Activated CD4-positive, alpha-beta T cell treated with anti-CD3 and anti-CD28 coated beads for 4 hours (primary cell): ENCODE measurements at regions not wholly inside any gene's neighbourhood (a gene's known extent, or its start where the extent isn't known, plus 50 kb on each side); places are given as distances from the start of the nearest gene placed in this dataset.

ENCODE experiments used
- DNase-seq, 2 donors: peaks; one replicate each; pipeline ENCODE4 v3.0.0-alpha.2; 2020

GRCh38 chr15:45743426-45744235 is 108.8 kb downstream of the SQOR start:
- DNase-seq = no peak

GRCh38 chr15:45744236-45744589 is 109.4 kb downstream of the SQOR start:
- no peak for DNase-seq

- no peak for DNase-seq
These were observed 112.6 kb downstream of the SQOR start for GRCh38 chr15:45747426-45747825.

GRCh38 chr15:45751629-45752028 is 116.8 kb downstream of the SQOR start:
- DNase-seq = no peak

GRCh38 chr15:45759936-45760335 is 125.1 kb downstream of the SQOR start:
- DNase-seq = no peak

GRCh38 chr15:45762726-45763125 is 127.9 kb downstream of the SQOR start:
- DNase-seq = no peak

GRCh38 chr15:45763170-45763869 is 128.5 kb downstream of the SQOR start:
- DNase-seq = no peak

GRCh38 chr15:45773149-45773548 is 138.3 kb downstream of the SQOR start:
- DNase-seq = no peak

GRCh38 chr15:45776772-45777171 is 141.9 kb downstream of the SQOR start:
- no peak for DNase-seq

- no peak for DNase-seq
These were observed 143.0 kb downstream of the SQOR start for GRCh38 chr15:45777781-45778180.

GRCh38 chr15:45780352-45780751 is 145.5 kb downstream of the SQOR start:
- no peak for DNase-seq

GRCh38 chr15:45784656-45785055 is 149.8 kb downstream of the SQOR start:
- no peak for DNase-seq

GRCh38 chr15:45785897-45786296 is 151.1 kb downstream of the SQOR start:
- DNase-seq = no peak

- no peak for DNase-seq
These were observed 155.6 kb downstream of the SQOR start for GRCh38 chr15:45790325-45790943.

GRCh38 chr15:45794304-45794703 is 159.5 kb downstream of the SQOR start:
- no peak for DNase-seq

- no peak for DNase-seq
These were observed 160.0 kb downstream of the SQOR start for GRCh38 chr15:45794712-45795439.

GRCh38 chr15:45795440-45796069 is 160.7 kb downstream of the SQOR start:
- no peak for DNase-seq

GRCh38 chr15:45796433-45796832 is 161.6 kb downstream of the SQOR start:
- no peak for DNase-seq

GRCh38 chr15:45799508-45799907 is 164.7 kb downstream of the SQOR start:
- DNase-seq = no peak

- no peak for DNase-seq
These were observed 166.7 kb downstream of the SQOR start for GRCh38 chr15:45801543-45801942.

- DNase-seq = no peak
These were observed 167.3 kb downstream of the SQOR start for GRCh38 chr15:45802140-45802539.

- no peak for DNase-seq
These were observed 169.2 kb downstream of the SQOR start for GRCh38 chr15:45804028-45804427.

- no peak for DNase-seq
These were observed 175.4 kb downstream of the SQOR start for GRCh38 chr15:45810201-45810600.
